ENCODE measurements at regions not wholly inside any gene's neighbourhood (a gene's known extent, or its start where the extent isn't known, plus 50 kb on each side); places are given as distances from the start of the nearest gene placed in this dataset.

DNA sequence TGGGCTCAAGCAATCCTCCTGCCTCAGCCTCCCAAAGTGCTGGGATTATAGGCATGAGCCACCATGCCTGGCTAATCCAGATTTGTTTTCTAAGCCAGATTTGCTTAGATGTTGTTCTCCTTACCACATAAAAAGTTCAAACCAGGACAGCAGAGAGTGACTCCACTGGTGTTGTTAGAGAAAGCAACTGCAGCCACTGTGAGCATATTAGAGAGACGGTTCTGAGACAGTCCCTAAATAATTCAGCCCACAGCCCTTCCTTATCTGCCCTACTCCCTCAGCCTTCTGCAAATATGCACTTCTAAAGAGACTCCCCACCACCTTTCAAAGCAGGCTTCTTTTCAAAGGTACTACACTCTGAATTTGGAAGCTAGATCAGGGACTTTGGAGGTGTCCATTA is 96.1 kb downstream of the DRD1 start:
- no peak overlapping the region for H3K4me3 ChIP-seq (ENCODE audit: low read depth, low read length)
- TF ChIP-seq CTCF (IDR thresholded peaks at IDR 0.05; ENCODE audit: low read depth, low read length) = no peak

- no peak for TF ChIP-seq CTCF (IDR thresholded peaks at IDR 0.05; ENCODE audit: low read depth, low read length)
- no peak overlapping the region for H3K4me3 ChIP-seq (ENCODE audit: low read depth, low read length)
These were observed 97.0 kb downstream of the DRD1 start for GRCh38 chr5:175347027-175347426.

- H3K4me3 ChIP-seq (ENCODE audit: low read depth, low read length) = no peak overlapping the region
- TF ChIP-seq CTCF (IDR thresholded peaks at IDR 0.05; ENCODE audit: low read depth, low read length) = no peak
These were observed 99.4 kb downstream of the DRD1 start for GRCh38 chr5:175344331-175345195.

DNA sequence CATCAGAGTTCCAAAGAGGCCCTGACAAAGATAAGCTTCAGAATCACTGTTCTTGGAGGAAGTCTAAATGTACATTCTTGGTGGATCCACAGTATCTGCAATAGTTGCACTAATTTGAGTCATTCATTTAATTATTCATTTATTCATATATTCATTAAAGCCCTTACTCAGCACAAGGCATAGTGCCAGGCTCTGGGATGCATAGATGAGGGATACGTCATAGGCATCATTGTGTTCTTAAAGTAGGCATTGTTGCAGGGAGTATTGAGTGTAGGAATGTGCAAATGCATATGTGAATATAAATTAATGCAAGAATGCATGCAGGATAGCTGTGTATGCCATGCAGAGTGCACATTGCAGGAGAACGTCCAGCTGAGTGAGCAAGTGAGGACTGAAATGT is 100.7 kb downstream of the DRD1 start:
- TF ChIP-seq CTCF (IDR thresholded peaks at IDR 0.05; ENCODE audit: low read depth, low read length) = no peak
- H3K4me3 ChIP-seq (ENCODE audit: low read depth, low read length) = no peak overlapping the region

DNA sequence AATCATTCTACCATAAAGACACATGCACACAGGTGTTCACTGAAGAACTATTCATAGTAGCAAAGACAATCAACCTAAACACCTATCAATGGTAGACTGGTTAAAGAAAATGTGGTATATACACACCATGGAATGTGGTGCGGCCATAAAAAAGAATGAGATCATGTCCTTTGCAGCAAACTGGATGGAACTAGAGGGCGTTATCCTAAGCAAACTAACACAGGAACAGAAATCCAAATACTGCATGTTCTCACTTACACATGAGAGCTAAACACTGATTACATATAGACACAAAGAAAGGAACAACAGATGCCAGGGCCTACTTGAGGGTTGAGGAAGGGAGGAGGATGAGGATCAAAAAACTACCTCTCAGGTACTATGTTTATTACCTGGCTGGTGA is 103.8 kb downstream of the DRD1 start:
- H3K4me3 ChIP-seq (ENCODE audit: low read depth, low read length) = no peak overlapping the region
- TF ChIP-seq CTCF (IDR thresholded peaks at IDR 0.05; ENCODE audit: low read depth, low read length) = no peak

DNA sequence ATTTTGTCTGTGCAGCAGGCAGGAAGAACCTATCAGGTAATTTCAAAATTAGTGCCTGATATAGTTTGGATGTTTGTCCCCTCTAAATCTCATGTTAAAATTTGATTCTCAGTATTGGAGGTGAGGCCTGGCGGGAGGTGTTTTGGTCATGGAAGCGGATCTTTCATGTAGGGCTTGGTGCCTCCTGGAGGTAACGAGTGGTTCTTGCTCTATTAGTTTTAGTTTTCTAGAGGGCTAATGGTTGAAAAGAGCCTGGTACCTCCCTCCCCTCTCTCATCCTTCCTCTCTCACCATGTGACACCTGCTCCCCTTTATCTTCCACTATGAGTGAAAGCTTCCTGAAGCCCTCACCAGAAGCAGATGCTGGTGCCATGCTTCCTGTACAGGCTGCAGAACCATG is 106.3 kb downstream of the DRD1 start:
- no peak overlapping the region for H3K4me3 ChIP-seq (ENCODE audit: low read depth, low read length)
- TF ChIP-seq CTCF (IDR thresholded peaks at IDR 0.05; ENCODE audit: low read depth, low read length) = no peak

DNA sequence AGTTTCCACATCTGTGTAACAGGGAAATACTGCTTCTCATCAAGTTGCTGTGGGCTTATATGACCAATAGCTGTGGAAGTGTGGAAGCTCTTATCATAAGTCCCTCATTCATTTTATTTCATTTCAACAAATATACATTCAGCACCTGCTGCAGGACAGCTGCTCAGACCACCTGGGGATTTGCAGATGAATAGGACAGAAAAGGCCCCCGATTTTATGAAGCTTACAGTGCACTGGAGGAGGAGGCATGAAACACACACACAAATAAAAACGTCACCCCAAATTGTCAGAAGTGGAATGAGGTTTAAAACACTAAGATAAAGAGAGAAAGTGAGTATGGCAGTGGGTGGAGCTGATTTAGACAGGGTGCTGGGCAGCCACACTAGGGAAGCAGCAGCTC is 107.2 kb downstream of the DRD1 start:
- TF ChIP-seq CTCF (IDR thresholded peaks at IDR 0.05; ENCODE audit: low read depth, low read length) = no peak
- H3K4me3 ChIP-seq (ENCODE audit: low read depth, low read length) = no peak overlapping the region
